Mesendoderm (in vitro differentiated cells): ENCODE measurements at regions not wholly inside any gene's neighbourhood (a gene's known extent, or its start where the extent isn't known, plus 50 kb on each side); places are given as distances from the start of the nearest gene placed in this dataset.

Experiments used
- DNase-seq: peaks from one replicate; pipeline ENCODE4 v3.0.0; 2013
- H2AK5ac ChIP-seq: 2 replicates; pipeline ENCODE4 v1.6.1; 2013; ENCODE audit warnings: low read length, inconsistent platforms
- H2BK120ac ChIP-seq: 2 replicates; pipeline ENCODE4 v1.6.1; 2013; ENCODE audit warnings: low read depth, mild to moderate bottlenecking, low read length, moderate library complexity, mixed read lengths
- H2BK15ac ChIP-seq: replicated peaks from 2 replicates; pipeline ENCODE4 v1.6.1; 2013; ENCODE audit warnings: low read depth, mild to moderate bottlenecking, moderate library complexity
- H2BK5ac ChIP-seq: 2 replicates; pipeline ENCODE4 v1.6.1; 2013; ENCODE audit warnings: low read length, inconsistent platforms
- H3K18ac ChIP-seq: 2 replicates; pipeline ENCODE4 v1.6.1; 2013; ENCODE audit warnings: mild to moderate bottlenecking, low read length, mixed read lengths
- H3K23ac ChIP-seq: one replicate; pipeline ENCODE4 v1.6.1; 2013; ENCODE audit warnings: low read length
- H3K27ac ChIP-seq: 2 replicates; pipeline ENCODE4 v1.5.1; 2013; ENCODE audit warnings: low read depth, mild to moderate bottlenecking, inconsistent platforms, low read length, moderate library complexity
- H3K27me3 ChIP-seq: 2 replicates; pipeline ENCODE4 v1.6.1; 2013; ENCODE audit warnings: low read length, control low read depth, mild to moderate bottlenecking, inconsistent platforms; ENCODE audit not compliant: insufficient read depth, poor library complexity
- H3K36me3 ChIP-seq: 2 replicates; pipeline ENCODE4 v1.6.1; 2013; ENCODE audit warnings: low read length, inconsistent platforms; ENCODE audit not compliant: control insufficient read depth, insufficient read depth
- H3K4ac ChIP-seq: one replicate; pipeline ENCODE4 v1.6.1; 2013; ENCODE audit warnings: low read depth, mild to moderate bottlenecking, low read length, moderate library complexity
- H3K4me1 ChIP-seq: 2 replicates; pipeline ENCODE4 v1.6.1; 2013; ENCODE audit warnings: low read depth, low read length, inconsistent platforms; ENCODE audit not compliant: control insufficient read depth
- H3K4me2 ChIP-seq: 2 replicates; pipeline ENCODE4 v1.6.1; 2013; ENCODE audit warnings: low read length
- H3K4me3 ChIP-seq: 2 replicates; pipeline ENCODE4 v1.5.1; 2013; ENCODE audit warnings: mild to moderate bottlenecking, low read length
- H3K56ac ChIP-seq: one replicate; pipeline ENCODE4 v1.6.1; 2013; ENCODE audit warnings: low read length
- H3K79me1 ChIP-seq: 2 replicates; pipeline ENCODE4 v1.6.1; 2013; ENCODE audit warnings: low read length, inconsistent platforms
- H3K79me2 ChIP-seq: 2 replicates; pipeline ENCODE4 v1.6.1; 2013; ENCODE audit warnings: mild to moderate bottlenecking, low read length; ENCODE audit not compliant: control insufficient read depth, insufficient read depth
- H3K9ac ChIP-seq: 2 replicates; pipeline ENCODE4 v1.6.1; 2013; ENCODE audit warnings: low read length, inconsistent platforms
- H4K5ac ChIP-seq: one replicate; pipeline ENCODE4 v1.6.1; 2013; ENCODE audit warnings: low read length
- H4K8ac ChIP-seq: one replicate; pipeline ENCODE4 v1.6.1; 2013; ENCODE audit warnings: low read depth, mild to moderate bottlenecking, control low read depth, low read length, moderate library complexity
- WGBS: extraction: QIAGEN DNeasy Blood & Tissue Kit; methylation state at CpG from one replicate; pipeline ENCODE4 v1.1.7; 2013; ENCODE audit warnings: low lambda C conversion rate, missing lambda C conversion rate; ENCODE audit not compliant: insufficient coverage; ENCODE audit errors: extremely low coverage; 5-methylcytosine and 5-hydroxymethylcytosine counted together

GRCh38 chr6:146955570-146955969 lies 248.6 kb upstream of the STXBP5 start:
- H2BK120ac ChIP-seq, result no peak overlapping the region
- no peak overlapping the region for H3K27ac ChIP-seq
- H3K9ac ChIP-seq, result no peak overlapping the region
- H3K4ac ChIP-seq, result no peak overlapping the region
- H3K4me3 ChIP-seq, result no peak overlapping the region
- H3K4me1 ChIP-seq, result no peaks in the 10 kb centered on the region
- H3K27me3 ChIP-seq, result no peaks in the 10 kb centered on the region
- H3K23ac ChIP-seq, result no peak overlapping the region
- H3K79me2 ChIP-seq, result no peaks in the 10 kb centered on the region
- DNase-seq, result no peak
- H4K5ac ChIP-seq, result no peak overlapping the region
- H3K79me1 ChIP-seq, result no peaks in the 10 kb centered on the region
- no peak overlapping the region for H4K8ac ChIP-seq
- H2BK15ac ChIP-seq, result no peak overlapping the region
- no peak overlapping the region for H2BK5ac ChIP-seq
- no peak overlapping the region for H3K4me2 ChIP-seq
- H2AK5ac ChIP-seq, result no peak overlapping the region
- no peaks in the 10 kb centered on the region for H3K36me3 ChIP-seq
- no peak overlapping the region for H3K18ac ChIP-seq
- H3K56ac ChIP-seq, result no peak overlapping the region

DNA sequence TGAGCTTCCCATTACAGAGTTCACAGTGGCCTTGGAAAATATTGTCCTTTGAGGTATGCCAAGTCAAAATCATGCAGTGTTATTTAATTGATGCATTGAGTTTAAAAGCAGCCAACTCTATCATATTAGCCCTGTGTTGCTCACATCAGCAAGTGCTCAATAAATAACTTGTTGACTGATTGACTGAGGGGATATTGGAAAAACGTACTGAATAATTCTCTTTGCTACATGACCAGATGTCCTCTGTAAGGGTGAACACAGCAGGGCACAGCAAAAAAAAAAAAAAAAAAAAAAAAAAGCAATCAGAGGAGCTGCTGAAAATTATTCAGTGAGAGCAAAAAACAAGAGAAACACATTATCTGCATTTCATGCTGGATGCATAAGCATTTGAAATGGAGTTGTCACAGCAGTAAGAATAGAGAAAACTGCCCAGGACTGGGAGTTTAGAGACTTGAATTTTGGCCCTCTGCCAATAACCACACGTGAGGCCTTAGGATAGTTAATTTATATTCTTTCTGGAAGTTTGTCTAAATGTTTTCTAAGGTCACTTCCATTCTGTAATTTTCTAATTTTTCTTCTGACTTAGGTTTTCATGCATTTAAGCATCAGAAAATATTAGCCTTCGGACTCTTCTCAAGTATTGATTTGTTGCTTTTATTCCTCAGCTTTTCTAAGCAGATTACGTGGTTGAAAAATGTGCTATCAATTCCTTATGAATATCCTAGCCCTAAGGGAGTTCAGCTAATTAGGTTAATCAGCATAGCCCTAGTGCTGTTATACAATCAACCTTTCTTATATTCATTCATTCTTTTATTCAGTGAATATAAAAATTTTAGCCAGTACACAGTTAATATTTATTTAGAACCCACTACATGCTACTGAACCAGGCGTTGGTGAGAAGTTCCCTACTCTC lies 246.8 kb upstream of the STXBP5 start:
- Histone ChIP-seq H2BK15ac (no peak overlapping the region), H3K56ac (no peak overlapping the region), H4K8ac (no peak overlapping the region), H2AK5ac (no peak overlapping the region), H3K4me1 (no peaks in the 10 kb centered on the region), H3K4me2 (no peak overlapping the region), H4K5ac (no peak overlapping the region), H3K79me2 (no peaks in the 10 kb centered on the region), H3K4ac (no peak overlapping the region), H3K27me3 (no peaks in the 10 kb centered on the region), H3K9ac (no peak overlapping the region), H2BK5ac (no peak overlapping the region), H2BK120ac (no peak overlapping the region), H3K4me3 (no peak overlapping the region), H3K23ac (no peak overlapping the region), H3K79me1 (no peaks in the 10 kb centered on the region), H3K18ac (no peak overlapping the region), H3K27ac (no peak overlapping the region), H3K36me3 (no peaks in the 10 kb centered on the region)
- no peak for DNase-seq
- WGBS, result no CpG with 5 or more reads among the region's 5 CpGs

- H4K8ac ChIP-seq, result no peak overlapping the region
- no peak overlapping the region for H3K9ac ChIP-seq
- H3K56ac ChIP-seq, result no peak overlapping the region
- WGBS, result no CpG with 5 or more reads among the region's 1 CpG
- no peaks in the 10 kb centered on the region for H3K4me1 ChIP-seq
- no peaks in the 10 kb centered on the region for H3K79me2 ChIP-seq
- H2AK5ac ChIP-seq, result no peak overlapping the region
- no peak overlapping the region for H2BK120ac ChIP-seq
- H3K4ac ChIP-seq, result no peak overlapping the region
- H2BK15ac ChIP-seq, result no peak overlapping the region
- no peak overlapping the region for H3K18ac ChIP-seq
- H3K4me3 ChIP-seq, result no peak overlapping the region
- H3K27me3 ChIP-seq, result no peaks in the 10 kb centered on the region
- no peak overlapping the region for H3K23ac ChIP-seq
- no peak overlapping the region for H4K5ac ChIP-seq
- DNase-seq, result no peak
- no peak overlapping the region for H3K4me2 ChIP-seq
- H3K27ac ChIP-seq, result no peak overlapping the region
- H3K79me1 ChIP-seq, result no peaks in the 10 kb centered on the region
- no peaks in the 10 kb centered on the region for H3K36me3 ChIP-seq
- H2BK5ac ChIP-seq, result no peak overlapping the region
Observed at GRCh38 chr6:146961831-146962230, 242.4 kb upstream of the STXBP5 start.

- Histone ChIP-seq H3K4me2 (no peak overlapping the region), H3K79me2 (no peaks in the 10 kb centered on the region), H3K27me3 (no peaks in the 10 kb centered on the region), H3K27ac (no peak overlapping the region), H3K56ac (no peak overlapping the region), H2BK120ac (no peak overlapping the region), H3K79me1 (no peaks in the 10 kb centered on the region), H3K9ac (no peak overlapping the region), H2AK5ac (no peak overlapping the region), H3K4ac (no peak overlapping the region), H4K8ac (no peak overlapping the region), H3K18ac (no peak overlapping the region), H3K23ac (no peak overlapping the region), H2BK5ac (no peak overlapping the region), H2BK15ac (no peak overlapping the region), H3K36me3 (no peaks in the 10 kb centered on the region), H4K5ac (no peak overlapping the region), H3K4me1 (no peaks in the 10 kb centered on the region), H3K4me3 (no peak overlapping the region)
- WGBS, result no CpG with 5 or more reads among the region's 2 CpGs
- no peak for DNase-seq
Observed at GRCh38 chr6:146962329-146962728, 241.9 kb upstream of the STXBP5 start.

DNA sequence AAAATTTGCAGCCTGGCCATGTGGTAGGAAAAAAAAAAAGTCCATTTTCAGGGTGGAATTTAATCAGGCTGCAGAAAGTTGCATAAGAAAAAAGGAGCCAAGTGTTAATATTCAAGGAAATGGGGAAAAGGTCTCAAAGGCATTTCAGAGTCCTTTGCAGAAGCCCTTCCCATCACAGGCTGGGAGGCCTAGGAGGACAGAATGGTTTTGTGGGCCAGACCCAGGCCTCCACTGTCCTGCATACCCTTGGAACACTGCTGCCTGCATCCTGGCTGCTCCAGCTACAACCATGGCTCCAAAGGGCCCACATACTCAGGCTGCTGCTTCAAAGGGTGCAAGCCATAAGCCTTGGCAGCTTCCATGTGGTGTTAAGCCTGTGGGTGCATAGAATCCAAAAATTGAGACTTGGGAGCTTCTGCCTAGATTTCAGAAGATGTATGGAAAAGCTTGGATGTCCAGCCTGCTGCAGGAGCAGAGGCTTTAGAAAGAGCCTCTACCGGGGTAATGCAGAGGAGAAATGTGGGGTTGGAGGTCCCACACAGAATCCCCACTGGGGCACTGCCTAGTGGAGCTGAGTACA lies 239.0 kb upstream of the STXBP5 start:
- Histone ChIP-seq H3K27me3 (no peaks in the 10 kb centered on the region), H3K36me3 (no peaks in the 10 kb centered on the region), H2BK5ac (no peak overlapping the region), H3K56ac (no peak overlapping the region), H2AK5ac (no peak overlapping the region), H3K23ac (no peak overlapping the region), H2BK15ac (no peak overlapping the region), H3K4me2 (no peak overlapping the region), H3K4me1 (no peaks in the 10 kb centered on the region), H3K27ac (no peak overlapping the region), H3K79me2 (no peaks in the 10 kb centered on the region), H3K79me1 (no peaks in the 10 kb centered on the region), H2BK120ac (no peak overlapping the region), H3K4ac (no peak overlapping the region), H3K9ac (no peak overlapping the region), H3K4me3 (no peak overlapping the region), H4K8ac (no peak overlapping the region), H4K5ac (no peak overlapping the region), H3K18ac (no peak overlapping the region)
- no CpG with 5 or more reads among the region's 1 CpG for WGBS
- DNase-seq, result peak; percentile 37
